VCaP (cell line): ENCODE measurements at regions not wholly inside any gene's neighbourhood (a gene's known extent, or its start where the extent isn't known, plus 50 kb on each side); places are given as distances from the start of the nearest gene placed in this dataset.
A peak's percentile ranks its signal among the peaks of the same experiment; 100 is the strongest.

Source experiments
- H3K27ac ChIP-seq: fragments of 450-650 bp; 2 replicates; pipeline ENCODE4 v1.5.1; 2017
- TF ChIP-seq, protein P1 (sequence below): fragments of 450-650 bp; conservative IDR thresholded peaks from 2 replicates; pipeline ENCODE4 v1.5.1; 2017; ENCODE audit warnings: mild to moderate bottlenecking, moderate library complexity

DNA sequence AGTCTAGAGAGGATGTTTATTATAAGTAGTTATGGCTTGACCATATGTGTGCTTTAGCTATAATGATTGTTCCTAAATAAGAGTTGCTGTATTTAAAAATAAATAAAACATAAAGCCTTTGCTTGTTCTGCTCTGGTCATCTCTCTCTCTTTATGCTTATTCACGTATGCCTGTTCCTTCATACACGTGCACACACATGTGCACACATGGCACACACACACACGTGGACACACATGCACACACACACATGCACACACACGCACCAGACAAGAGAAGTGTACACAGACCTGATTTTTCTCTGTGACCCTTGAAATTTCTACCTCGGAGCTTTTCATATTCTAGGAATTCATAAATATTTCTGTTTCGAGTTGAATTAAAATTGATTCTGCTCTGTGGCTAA, 658.2 kb upstream of the SALL3 start:
- H3K27ac ChIP-seq = no peak overlapping the region
- TF ChIP-seq, protein P1, sequence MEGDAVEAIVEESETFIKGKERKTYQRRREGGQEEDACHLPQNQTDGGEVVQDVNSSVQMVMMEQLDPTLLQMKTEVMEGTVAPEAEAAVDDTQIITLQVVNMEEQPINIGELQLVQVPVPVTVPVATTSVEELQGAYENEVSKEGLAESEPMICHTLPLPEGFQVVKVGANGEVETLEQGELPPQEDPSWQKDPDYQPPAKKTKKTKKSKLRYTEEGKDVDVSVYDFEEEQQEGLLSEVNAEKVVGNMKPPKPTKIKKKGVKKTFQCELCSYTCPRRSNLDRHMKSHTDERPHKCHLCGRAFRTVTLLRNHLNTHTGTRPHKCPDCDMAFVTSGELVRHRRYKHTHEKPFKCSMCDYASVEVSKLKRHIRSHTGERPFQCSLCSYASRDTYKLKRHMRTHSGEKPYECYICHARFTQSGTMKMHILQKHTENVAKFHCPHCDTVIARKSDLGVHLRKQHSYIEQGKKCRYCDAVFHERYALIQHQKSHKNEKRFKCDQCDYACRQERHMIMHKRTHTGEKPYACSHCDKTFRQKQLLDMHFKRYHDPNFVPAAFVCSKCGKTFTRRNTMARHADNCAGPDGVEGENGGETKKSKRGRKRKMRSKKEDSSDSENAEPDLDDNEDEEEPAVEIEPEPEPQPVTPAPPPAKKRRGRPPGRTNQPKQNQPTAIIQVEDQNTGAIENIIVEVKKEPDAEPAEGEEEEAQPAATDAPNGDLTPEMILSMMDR = no peak

DNA sequence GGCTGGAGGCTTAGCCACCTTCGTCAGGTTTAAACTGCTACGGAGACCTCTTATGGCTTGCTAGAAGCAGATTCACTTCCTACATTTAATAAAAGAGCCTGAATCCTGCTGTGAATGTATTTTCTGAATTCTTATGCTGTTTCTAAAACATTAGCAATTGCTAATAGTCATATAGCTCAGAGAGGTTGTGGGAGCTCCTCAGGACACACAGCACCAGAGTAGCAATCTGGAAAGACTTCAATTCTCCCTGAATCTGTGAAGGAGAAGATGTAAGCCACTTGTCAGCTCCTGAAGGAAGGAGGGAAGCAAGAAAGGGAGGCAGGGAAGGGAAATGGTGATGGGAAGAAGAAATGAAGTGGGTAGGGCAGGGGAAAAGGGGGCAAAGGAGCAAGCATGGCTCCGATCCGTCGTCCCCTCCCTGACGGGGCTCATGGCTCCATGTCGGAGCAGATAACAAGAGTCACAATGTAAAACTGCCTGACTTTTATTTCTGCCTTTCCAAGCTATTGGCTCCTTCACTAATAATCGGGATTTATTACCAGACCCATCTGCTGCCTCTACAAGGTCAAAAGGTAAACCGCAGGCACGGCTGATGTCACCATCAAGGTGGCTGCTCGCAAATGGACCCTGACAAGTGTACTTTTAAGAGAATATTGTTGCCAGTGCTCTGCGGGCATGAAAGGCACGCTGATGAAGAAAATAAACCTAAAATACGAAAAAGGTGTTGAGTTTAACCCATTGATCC, 656.0 kb upstream of the SALL3 start:
- TF ChIP-seq, protein P1 = no peak
- H3K27ac ChIP-seq = peak overlapping the region; percentile 18; the same call in 1 of the 2 replicates

DNA sequence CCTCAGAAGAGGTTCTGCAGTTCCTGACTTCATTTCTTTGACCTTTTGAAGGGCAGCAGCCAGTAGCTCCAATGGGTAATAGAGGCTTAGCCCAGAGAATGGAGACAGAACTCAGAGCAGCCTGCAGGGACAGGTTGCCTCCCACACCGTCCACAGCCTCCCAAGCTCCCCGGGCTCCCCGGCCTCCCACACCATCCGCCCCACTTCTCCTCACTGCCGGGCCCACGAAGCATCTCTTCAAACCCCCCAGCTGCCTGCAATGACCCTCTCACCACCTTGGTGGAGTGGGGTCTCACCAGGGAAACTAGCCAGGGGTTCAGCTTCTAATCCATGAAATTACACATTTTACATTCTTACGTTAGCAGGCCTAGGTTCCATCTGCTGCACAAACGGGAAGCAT, 652.0 kb upstream of the SALL3 start:
- TF ChIP-seq, protein P1 = no peak
- H3K27ac ChIP-seq = no peak overlapping the region

DNA sequence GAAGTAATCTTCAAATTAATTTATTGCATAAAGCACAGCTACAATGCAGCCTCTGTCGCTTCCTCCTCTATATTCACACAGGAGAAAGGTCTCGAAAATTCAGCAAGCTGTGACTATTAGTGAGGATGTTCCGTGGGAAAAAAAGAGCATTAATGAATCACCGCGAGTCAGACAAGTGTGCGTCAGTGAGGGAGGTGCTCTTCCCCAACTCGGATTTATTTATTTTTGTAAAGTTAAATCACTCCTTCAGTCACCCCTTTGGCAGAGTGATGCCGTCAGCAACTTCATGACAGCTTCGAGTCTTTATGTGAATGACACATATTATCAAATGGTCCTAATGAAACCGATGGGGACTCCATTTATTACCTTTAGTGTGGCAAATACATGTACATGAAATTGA, 648.9 kb upstream of the SALL3 start:
- TF ChIP-seq, protein P1 = no peak
- H3K27ac ChIP-seq = no peak overlapping the region

DNA sequence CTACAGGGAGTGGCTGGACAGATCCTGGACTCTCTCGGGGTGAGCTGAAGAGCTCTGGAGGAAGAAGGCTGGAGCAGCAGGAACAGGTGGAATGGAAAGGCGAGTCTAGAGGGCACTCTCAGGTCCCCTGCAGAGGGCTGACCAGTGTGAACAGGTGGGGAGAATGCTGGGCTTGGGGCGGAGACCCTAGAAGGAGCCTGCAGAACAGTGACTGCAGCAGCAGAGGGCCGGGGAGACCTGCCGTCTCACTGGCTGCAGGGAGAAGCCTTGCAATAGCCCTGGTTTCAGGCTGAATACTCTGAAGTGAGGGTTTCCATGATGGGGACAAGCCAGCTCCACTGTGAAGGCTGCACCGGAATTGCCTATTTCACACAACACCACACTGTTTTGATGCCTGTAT, 626.7 kb upstream of the SALL3 start:
- H3K27ac ChIP-seq = no peak overlapping the region
- TF ChIP-seq, protein P1 = no peak

DNA sequence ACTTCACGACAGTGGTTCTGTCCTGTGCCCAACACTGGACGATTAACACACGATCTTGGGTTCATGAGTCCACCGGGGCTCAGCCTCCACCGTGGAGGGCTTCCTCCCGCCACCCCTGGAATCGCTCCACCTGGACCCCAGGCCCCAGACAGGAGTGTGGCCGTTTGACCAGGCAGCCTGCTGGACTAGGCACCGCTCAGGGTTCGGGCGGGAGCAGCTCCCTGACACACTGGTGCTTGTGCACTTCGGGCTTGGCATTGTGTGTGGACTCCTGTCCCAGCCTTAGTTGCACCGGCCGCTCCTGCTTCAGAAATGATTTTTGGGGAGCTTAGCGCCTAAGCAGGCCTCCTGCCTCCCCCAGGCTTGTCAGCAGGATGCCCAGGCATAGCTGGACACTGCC, 617.4 kb upstream of the SALL3 start:
- TF ChIP-seq, protein P1 = no peak
- no peak overlapping the region for H3K27ac ChIP-seq

DNA sequence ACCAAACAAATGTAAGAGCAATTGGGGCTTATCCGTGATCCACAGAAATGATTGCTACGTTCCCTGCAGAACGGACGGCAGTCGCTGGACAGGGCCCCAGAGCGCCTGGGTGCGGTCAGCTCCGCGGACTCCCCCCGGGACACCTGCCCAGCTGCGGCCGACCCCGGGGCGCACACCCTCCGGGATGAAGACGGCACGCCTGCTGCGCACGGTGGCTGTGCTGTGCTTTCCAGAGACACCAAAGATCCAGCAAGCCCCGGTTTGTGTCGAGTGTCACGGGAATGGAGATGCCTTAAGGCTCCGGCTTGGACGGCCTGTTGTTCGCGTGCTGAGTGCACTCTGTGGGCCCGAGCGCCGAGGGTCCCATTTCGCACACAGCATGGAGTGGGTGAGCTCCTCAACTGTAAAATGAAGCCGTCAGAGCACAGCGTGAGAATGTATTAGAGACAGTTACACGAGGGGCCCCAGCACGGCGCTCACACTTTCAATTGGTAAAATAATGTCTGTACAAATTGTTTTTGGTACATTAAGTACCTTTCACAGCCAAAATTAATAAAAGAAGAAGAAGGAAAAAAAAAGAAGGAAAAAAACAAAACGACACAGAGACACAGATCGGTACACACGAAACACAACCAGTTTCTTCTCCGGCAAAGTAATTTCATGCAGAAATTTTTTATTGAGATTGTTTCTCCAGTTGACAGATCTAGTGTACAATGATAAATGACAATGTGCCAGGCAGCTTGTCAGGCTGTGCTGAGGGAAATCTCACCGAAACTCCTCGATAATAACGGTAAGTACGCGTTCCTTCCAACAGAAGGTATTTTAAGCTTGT, 615.8 kb upstream of the SALL3 start:
- TF ChIP-seq, protein P1 = no peak
- H3K27ac ChIP-seq = no peak overlapping the region
